ENCODE measurements at regions not wholly inside any gene's neighbourhood (a gene's known extent, or its start where the extent isn't known, plus 50 kb on each side); places are given as distances from the start of the nearest gene placed in this dataset.

GRCh38 chr1:222127096-222127495, 385.2 kb upstream of the DUSP10 start:
- Mint-ChIP-seq H3K27me3 (ENCODE audit: low read depth) (peaks cover 10% of the 10 kb centered on the region), H3K4me3 (ENCODE audit: unreplicated experiment) (no peak overlapping the region), H3K36me3 (ENCODE audit: low read depth) (peaks cover 1% of the 10 kb centered on the region), H3K4me1 (ENCODE audit: low read depth) (no peaks in the 10 kb centered on the region), H3K27ac (ENCODE audit: unreplicated experiment) (no peak overlapping the region), H3K9me3 (ENCODE audit: low read depth) (peaks cover 12% of the 10 kb centered on the region)
- no peak for TF ChIP-seq CTCF (IDR thresholded peaks at IDR 0.05)
- no peak for DNase-seq (ENCODE audit: low spot score)

- H3K9me3 Mint-ChIP-seq (ENCODE audit: low read depth), result peaks cover 12% of the 10 kb centered on the region
- no peak overlapping the region for H3K4me3 Mint-ChIP-seq (ENCODE audit: unreplicated experiment)
- H3K27ac Mint-ChIP-seq (ENCODE audit: unreplicated experiment), result no peak overlapping the region
- H3K4me1 Mint-ChIP-seq (ENCODE audit: low read depth), result no peaks in the 10 kb centered on the region
- TF ChIP-seq CTCF (IDR thresholded peaks at IDR 0.05), result no peak
- DNase-seq (ENCODE audit: low spot score), result no peak
- peaks cover 1% of the 10 kb centered on the region for H3K36me3 Mint-ChIP-seq (ENCODE audit: low read depth)
- peaks cover 12% of the 10 kb centered on the region for H3K27me3 Mint-ChIP-seq (ENCODE audit: low read depth)
Observed at GRCh38 chr1:222126052-222126451, 384.2 kb upstream of the DUSP10 start.

GRCh38 chr1:222124602-222125001, 382.7 kb upstream of the DUSP10 start:
- H3K4me1 Mint-ChIP-seq (ENCODE audit: low read depth), result no peaks in the 10 kb centered on the region
- peak; percentile 47 for TF ChIP-seq CTCF (IDR thresholded peaks at IDR 0.05)
- no peak overlapping the region for H3K27ac Mint-ChIP-seq (ENCODE audit: unreplicated experiment)
- DNase-seq (ENCODE audit: low spot score), result no peak
- H3K9me3 Mint-ChIP-seq (ENCODE audit: low read depth), result peaks cover 12% of the 10 kb centered on the region
- peaks cover 1% of the 10 kb centered on the region for H3K36me3 Mint-ChIP-seq (ENCODE audit: low read depth)
- peaks cover 12% of the 10 kb centered on the region for H3K27me3 Mint-ChIP-seq (ENCODE audit: low read depth)
- H3K4me3 Mint-ChIP-seq (ENCODE audit: unreplicated experiment), result no peak overlapping the region

GRCh38 chr1:222123111-222123510, 381.2 kb upstream of the DUSP10 start:
- Mint-ChIP-seq H3K9me3 (ENCODE audit: low read depth) (peaks cover 12% of the 10 kb centered on the region), H3K36me3 (ENCODE audit: low read depth) (peaks cover 1% of the 10 kb centered on the region), H3K4me3 (ENCODE audit: unreplicated experiment) (no peak overlapping the region), H3K27ac (ENCODE audit: unreplicated experiment) (no peak overlapping the region), H3K4me1 (ENCODE audit: low read depth) (no peaks in the 10 kb centered on the region), H3K27me3 (ENCODE audit: low read depth) (peaks cover 20% of the 10 kb centered on the region)
- DNase-seq (ENCODE audit: low spot score), result no peak
- no peak for TF ChIP-seq CTCF (IDR thresholded peaks at IDR 0.05)

- no peak overlapping the region for H3K27ac Mint-ChIP-seq (ENCODE audit: unreplicated experiment)
- H3K9me3 Mint-ChIP-seq (ENCODE audit: low read depth), result no peaks in the 10 kb centered on the region
- H3K27me3 Mint-ChIP-seq (ENCODE audit: low read depth), result peaks cover 30% of the 10 kb centered on the region
- peaks cover 2% of the 10 kb centered on the region for H3K36me3 Mint-ChIP-seq (ENCODE audit: low read depth)
- H3K4me1 Mint-ChIP-seq (ENCODE audit: low read depth), result no peaks in the 10 kb centered on the region
- no peak for TF ChIP-seq CTCF (IDR thresholded peaks at IDR 0.05)
- no peak overlapping the region for H3K4me3 Mint-ChIP-seq (ENCODE audit: unreplicated experiment)
- DNase-seq (ENCODE audit: low spot score), result no peak
Observed at GRCh38 chr1:222117809-222118208, 375.9 kb upstream of the DUSP10 start.

All from chondrocyte (in vitro differentiated cells).